GM10266 (cell line): ENCODE measurements at regions not wholly inside any gene's neighbourhood (a gene's known extent, or its start where the extent isn't known, plus 50 kb on each side); places are given as distances from the start of the nearest gene placed in this dataset.

Source experiments
- DNase-seq: peaks from one replicate; pipeline ENCODE4 v3.0.0; 2012; ENCODE audit errors: extremely low spot score
- CTCF ChIP-seq: IDR thresholded peaks from 2 replicates; pipeline ENCODE4 v1.5.1; 2012; ENCODE audit warnings: mild to moderate bottlenecking, low read depth; ENCODE audit not compliant: control insufficient read depth, insufficient read depth; ENCODE audit errors: missing control alignments

DNA sequence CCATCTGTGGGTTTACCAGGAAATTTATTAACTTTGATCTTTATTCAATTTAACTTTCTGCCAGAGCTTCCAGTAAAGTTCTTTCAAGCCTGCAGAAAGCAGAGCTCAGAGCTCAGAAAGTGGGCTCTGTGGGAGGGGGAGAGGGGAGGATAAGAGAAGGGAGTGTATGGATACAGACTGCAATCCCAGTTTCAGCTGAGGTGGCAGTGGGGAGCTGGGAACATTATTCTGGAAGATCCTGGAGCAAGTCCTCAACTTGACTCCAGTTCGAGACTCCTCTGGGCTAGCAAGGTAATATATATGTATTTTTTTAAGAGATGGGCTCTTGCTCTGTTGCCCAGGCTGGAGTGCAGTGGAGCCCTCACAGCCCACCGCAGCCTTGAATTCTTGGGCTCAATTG lies 108.9 kb upstream of the NABP1 start:
- no peak for TF ChIP-seq CTCF
- DNase-seq, result no peak

DNA sequence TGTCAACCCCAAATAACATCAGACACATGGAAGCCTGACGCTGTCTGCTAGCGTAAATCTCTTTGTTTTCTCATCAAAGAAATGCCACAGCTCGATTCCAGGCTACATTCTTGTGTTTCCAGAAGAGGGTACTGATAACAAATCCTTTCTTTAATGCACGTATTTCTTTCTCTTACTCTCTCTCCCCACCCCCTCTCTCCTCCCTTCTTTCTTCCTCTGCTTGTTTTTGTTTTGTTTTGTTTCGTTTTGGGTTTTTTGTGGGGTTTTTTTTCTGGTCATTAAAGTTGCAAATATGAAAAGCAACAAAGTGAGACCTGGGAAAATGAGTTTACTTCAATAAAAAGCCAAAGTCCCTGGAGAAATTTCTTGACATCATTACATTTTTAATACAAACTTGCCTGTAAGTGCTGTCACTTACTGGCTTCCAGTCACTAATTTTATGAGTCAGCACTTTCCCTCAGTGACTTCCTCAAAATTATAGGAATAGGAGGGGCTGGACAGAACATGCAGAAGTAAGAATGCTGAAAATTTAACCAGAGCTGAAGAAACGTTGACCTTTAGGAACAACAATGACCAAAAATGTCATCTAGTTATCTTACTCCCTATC lies 106.7 kb upstream of the NABP1 start:
- DNase-seq, result peak; percentile 14
- peak; percentile 54 for TF ChIP-seq CTCF

DNA sequence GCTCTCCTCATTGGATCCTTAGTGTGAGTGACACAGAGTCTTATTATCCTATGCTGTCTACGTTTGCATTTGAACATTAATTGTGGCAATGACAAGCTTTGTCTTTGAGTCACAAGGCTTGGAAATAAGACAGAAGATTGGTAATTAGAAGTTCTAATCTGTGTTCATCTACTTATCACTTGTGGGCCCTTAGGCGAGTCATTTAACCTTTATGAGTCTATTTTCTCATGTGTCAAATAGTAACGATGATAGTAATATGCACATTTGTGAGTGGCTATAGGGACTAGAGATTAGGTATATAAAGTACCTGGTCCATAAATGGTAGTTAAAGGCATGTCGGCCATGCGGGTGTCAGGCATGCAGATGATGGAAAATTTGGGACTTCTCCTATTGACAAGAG lies 105.6 kb upstream of the NABP1 start:
- DNase-seq, result no peak
- TF ChIP-seq CTCF, result no peak

- no peak for DNase-seq
- TF ChIP-seq CTCF, result no peak
Measured at GRCh38 chr2:191573216-191573615, 104.7 kb upstream of the NABP1 start.

DNA sequence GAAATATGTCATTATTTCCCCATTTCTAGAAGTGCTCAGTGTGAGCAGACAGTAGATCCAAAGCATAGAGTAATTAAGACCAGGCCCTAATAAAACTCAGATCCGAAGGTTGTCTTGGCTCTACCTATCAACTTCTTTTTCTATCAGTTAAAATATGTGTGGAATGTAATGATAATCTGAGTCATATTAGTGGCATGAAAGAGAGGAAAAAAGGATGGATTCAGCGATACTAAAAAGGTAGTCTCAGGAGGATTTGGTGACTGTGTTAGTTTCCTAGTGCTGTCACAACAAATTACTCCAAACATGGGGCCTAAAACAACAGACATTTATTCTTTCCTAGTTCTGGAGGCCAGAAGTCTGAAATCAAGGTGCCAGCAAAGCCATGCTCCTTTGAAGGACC lies 103.7 kb upstream of the NABP1 start:
- DNase-seq, result no peak
- TF ChIP-seq CTCF, result no peak

DNA sequence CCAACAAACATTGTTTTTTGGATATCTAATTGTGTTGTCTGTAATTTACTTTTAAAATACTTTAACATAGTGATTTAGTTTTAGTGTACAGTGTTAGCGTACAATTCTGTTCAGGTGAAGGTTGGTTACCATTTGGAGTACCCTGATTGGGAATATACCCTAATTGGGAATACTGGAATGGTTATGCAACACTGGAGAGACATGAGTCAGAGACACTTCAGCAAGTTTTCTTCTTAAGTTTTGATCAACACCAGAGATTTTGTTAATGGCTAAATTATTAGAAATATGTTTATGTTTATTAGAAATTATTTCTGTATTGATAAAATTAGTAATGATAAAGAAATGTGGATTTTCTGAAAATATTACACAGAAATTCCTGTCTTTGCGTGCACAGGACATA lies 100.3 kb upstream of the NABP1 start:
- no peak for DNase-seq
- TF ChIP-seq CTCF, result no peak

DNA sequence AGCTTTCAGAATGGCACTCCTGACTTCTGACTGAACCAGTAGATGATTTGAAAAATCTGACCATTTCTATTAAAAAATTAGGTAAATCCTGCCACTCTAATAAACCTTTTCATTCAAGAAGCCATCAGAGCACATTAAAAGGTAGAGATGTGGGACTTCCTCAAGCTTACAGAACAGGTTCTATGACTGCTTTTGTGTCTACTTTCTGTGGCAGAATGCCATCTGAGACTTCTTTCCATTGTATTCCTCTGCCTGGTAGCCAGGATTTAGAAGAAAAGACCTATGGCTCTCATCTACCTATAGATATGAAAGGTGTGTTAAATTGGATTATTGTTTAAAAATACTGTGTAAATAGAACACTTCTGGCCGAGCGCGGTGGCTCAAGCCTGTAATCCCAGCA lies 99.9 kb upstream of the NABP1 start:
- DNase-seq, result no peak

More for the DNA sequence above, 99.9 kb upstream of the NABP1 start:
- TF ChIP-seq CTCF, result no peak
